ENCODE measurements at regions not wholly inside any gene's neighbourhood (a gene's known extent, or its start where the extent isn't known, plus 50 kb on each side); places are given as distances from the start of the nearest gene placed in this dataset.
A peak's percentile ranks its signal among the peaks of the same experiment; 100 is the strongest.
"Not testable (repeated sequence)": the region's sequence is repeated elsewhere in the genome, so short reads cannot be mapped to it uniquely, and the experiment has no call there.

- no peak for DNase-seq
Measured at GRCh38 chr12:9334041-9334692, 126.0 kb upstream of the PZP start.

GRCh38 chr12:9333161-9333560 is 125.0 kb upstream of the PZP start:
- no peak for DNase-seq

GRCh38 chr12:9332564-9332963 is 124.4 kb upstream of the PZP start:
- DNase-seq = no peak

- peak; percentile 55 for DNase-seq
Measured at GRCh38 chr12:9331218-9331626, 123.0 kb upstream of the PZP start.

GRCh38 chr12:9329019-9329418 is 120.8 kb upstream of the PZP start:
- DNase-seq = no peak

GRCh38 chr12:9328065-9328464 is 119.9 kb upstream of the PZP start:
- DNase-seq = no peak

GRCh38 chr12:9327320-9327719 is 119.1 kb upstream of the PZP start:
- DNase-seq = no peak

- not testable (repeated sequence) for DNase-seq
Measured at GRCh38 chr12:9326849-9327248, 118.7 kb upstream of the PZP start.

- no peak for DNase-seq
Measured at GRCh38 chr12:9326085-9326484, 117.9 kb upstream of the PZP start.

- no peak for DNase-seq
Measured at GRCh38 chr12:9325471-9325870, 117.3 kb upstream of the PZP start.

GRCh38 chr12:9324782-9325181 is 116.6 kb upstream of the PZP start:
- DNase-seq = no peak

- no peak for DNase-seq
Measured at GRCh38 chr12:9323144-9323681, 115.0 kb upstream of the PZP start.

GRCh38 chr12:9319842-9320173 is 111.6 kb upstream of the PZP start:
- DNase-seq = no peak

GRCh38 chr12:9319044-9319841 is 111.0 kb upstream of the PZP start:
- no peak for DNase-seq

- DNase-seq = not testable (repeated sequence)
Measured at GRCh38 chr12:9313479-9313878, 105.3 kb upstream of the PZP start.

GRCh38 chr12:9312406-9313392 is 104.5 kb upstream of the PZP start:
- not testable (repeated sequence) for DNase-seq

GRCh38 chr12:9311454-9311853 is 103.3 kb upstream of the PZP start:
- not testable (repeated sequence) for DNase-seq

GRCh38 chr12:9310645-9311044 is 102.5 kb upstream of the PZP start:
- DNase-seq = not testable (repeated sequence)

GRCh38 chr12:9309749-9310148 is 101.6 kb upstream of the PZP start:
- DNase-seq = not testable (repeated sequence)

- not testable (repeated sequence) for DNase-seq
Measured at GRCh38 chr12:9308745-9309144, 100.5 kb upstream of the PZP start.

GRCh38 chr12:9308163-9308562 is 100.0 kb upstream of the PZP start:
- not testable (repeated sequence) for DNase-seq

GRCh38 chr12:9307255-9307654 is 99.1 kb upstream of the PZP start:
- DNase-seq = not testable (repeated sequence)

GRCh38 chr12:9306004-9306403 is 97.8 kb upstream of the PZP start:
- not testable (repeated sequence) for DNase-seq
